ENCODE measurements at regions not wholly inside any gene's neighbourhood (a gene's known extent, or its start where the extent isn't known, plus 50 kb on each side); places are given as distances from the start of the nearest gene placed in this dataset.

DNA sequence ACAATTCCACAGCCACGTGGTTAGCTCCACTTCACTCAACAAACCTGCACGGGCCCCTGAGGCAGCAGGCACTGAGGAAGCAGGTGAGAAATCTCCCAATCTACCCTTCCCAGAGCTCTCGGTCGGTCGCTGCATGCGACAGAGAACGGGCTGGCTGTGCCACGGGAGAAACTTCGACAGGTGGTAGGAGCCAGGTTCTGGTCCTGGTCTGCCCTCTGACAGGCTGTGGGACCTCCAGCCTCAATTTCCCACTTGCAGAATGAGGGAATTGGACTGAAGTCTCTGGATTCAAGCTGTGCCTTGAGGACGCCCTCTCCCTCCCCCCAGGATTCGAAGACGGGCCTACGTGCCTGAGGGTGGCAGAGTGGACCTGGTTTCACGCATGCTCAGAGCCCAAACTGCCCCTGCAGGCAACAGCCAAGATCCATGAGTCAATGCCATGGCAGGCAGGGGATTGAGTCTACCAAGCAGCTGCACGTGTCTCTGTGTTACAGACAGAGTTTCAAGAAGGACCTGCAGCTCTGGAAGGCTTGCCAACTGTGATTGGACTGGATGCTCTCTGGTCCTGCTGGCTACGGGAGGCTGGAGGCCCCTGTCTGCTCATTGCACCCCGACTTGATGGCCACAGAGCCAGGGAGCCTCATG, 215.0 kb downstream of the USP6NL start:
- Histone ChIP-seq H3K23me2 (ENCODE audit: low read depth, low read length) (no peaks in the 10 kb centered on the region), H3K4me1 (replicated peaks in 1 of 4; ENCODE audit: control insufficient read depth in 3 of 4, insufficient read depth in 4 of 4, low read length in 3 of 4) (no peaks in the 10 kb centered on the region), H2BK120ac (replicated peaks; ENCODE audit: low read depth, low read length) (no peak overlapping the region), H3K27me3 (replicated peaks in 1 of 4; ENCODE audit: control insufficient read depth in 3 of 4, extremely low read depth in 1 of 4, insufficient read depth in 3 of 4, low read length in 3 of 4) (no peaks in the 10 kb centered on the region), H2AK5ac (ENCODE audit: low read depth, low read length) (no peak overlapping the region), H3K23ac (ENCODE audit: insufficient read length) (no peak overlapping the region), H3K36me3 (ENCODE audit: control insufficient read depth in 2 of 4, insufficient read depth in 4 of 4, low read length in 3 of 4) (no peaks in the 10 kb centered on the region), H3K79me2 (ENCODE audit: control insufficient read depth in 1 of 2, insufficient read depth in 2 of 2, low read length in 2 of 2) (no peaks in the 10 kb centered on the region), H2BK15ac (ENCODE audit: low read length) (no peak overlapping the region), H3K9ac (replicated peaks in 1 of 4; ENCODE audit: extremely low read depth in 1 of 4, low read depth in 3 of 4, low read length in 3 of 4) (no peak overlapping the region), H3K18ac (ENCODE audit: extremely low read depth, low read length) (no peak overlapping the region; the same call in 1 of the 2 replicates), H2AFZ (ENCODE audit: low read length) (no peak overlapping the region), H3K79me1 (ENCODE audit: low read depth, low read length) (no peaks in the 10 kb centered on the region), H2BK20ac (ENCODE audit: low read length) (no peak overlapping the region), H3K4ac (replicated peaks; ENCODE audit: insufficient read length, low read depth, low read length) (no peak overlapping the region), H4K20me1 (replicated peaks in 1 of 2; ENCODE audit: control insufficient read depth in 1 of 2, insufficient read depth in 2 of 2, low read length in 2 of 2) (no peaks in the 10 kb centered on the region), H2BK12ac (ENCODE audit: low read depth, low read length) (no peak overlapping the region; the same call in 1 of the 2 replicates), H3K27ac (ENCODE audit: low read depth, low read length) (no peak overlapping the region), H4K8ac (ENCODE audit: extremely low read depth, insufficient read depth, low read length) (peak overlapping the region; percentile 14; the same call in 1 of the 2 replicates), H3K9me3 (ENCODE audit: insufficient read depth in 2 of 2, low read depth in 1 of 2, low read length in 1 of 2) (no peaks in the 10 kb centered on the region), H3K56ac (replicated peaks; ENCODE audit: insufficient read length, low read depth, low read length) (no peak overlapping the region), H3K4me2 (ENCODE audit: insufficient read depth in 1 of 2, low read depth in 2 of 2, low read length in 2 of 2) (no peak overlapping the region), H2BK5ac (ENCODE audit: low read depth, low read length) (no peak overlapping the region), H3K14ac (ENCODE audit: insufficient read length) (no peak overlapping the region), H4K91ac (replicated peaks; ENCODE audit: insufficient read length, low read length) (no peak overlapping the region), H4K5ac (ENCODE audit: insufficient read length, low read depth, low read length) (no peak overlapping the region), H3K4me3 (ENCODE audit: extremely low read depth in 1 of 4, insufficient read depth in 2 of 4, low read depth in 3 of 4, low read length in 4 of 4) (no peak overlapping the region)
- FAIRE-seq (no peak), DNase-seq (ENCODE audit: low read depth in 1 of 2, low spot score in 2 of 2) (no peak)
- CTCF ChIA-PET (ENCODE audit: partially characterized antibody) = interaction anchor here (0.5 to 1.9 kb wide), 9 partner anchors 12 to 109 kb away, joined by 3 to 10 read pairs (median 3); no protein-coding TSS in a partner anchor
- POLR2A ChIA-PET (ENCODE audit: partially characterized antibody) = no interaction called here
- 90% methylated on average over 17 of the region's 17 CpGs; no CpG with 5 or more reads in 1 of the 2 experiments for WGBS, 2 experiments (ENCODE audit: extremely low coverage in 1 of 2, insufficient coverage in 1 of 2, insufficient read length in 1 of 2, insufficient replicate concordance in 2 of 2, low coverage in 1 of 2, low lambda C conversion rate in 2 of 2, missing lambda C conversion rate in 1 of 2)
- no peak for TF ChIP-seq ZNF274 (IDR thresholded peaks at IDR 0.05; ENCODE audit: borderline replicate concordance, extremely low read depth, low read length)
- no peak for TF ChIP-seq RFX5 (IDR thresholded peaks at IDR 0.05; ENCODE audit: borderline replicate concordance, low read depth, low read length)
- no peak for TF ChIP-seq KDM1A (IDR thresholded peaks at IDR 0.05; ENCODE audit: borderline replicate concordance, low read length)
- TF ChIP-seq TAF1 (IDR thresholded peaks at IDR 0.05; ENCODE audit: low read depth, low read length) = no peak
- TF ChIP-seq SP4 (IDR thresholded peaks at IDR 0.05; ENCODE audit: low read length) = no peak
- TF ChIP-seq CBX5 (IDR thresholded peaks at IDR 0.05; ENCODE audit: low read depth, low read length) = no peak
- TF ChIP-seq POLR2A (IDR thresholded peaks at IDR 0.05; ENCODE audit: control extremely low read depth in 1 of 2, low read depth in 2 of 2, low read length in 2 of 2) = no peak
- no peak for TF ChIP-seq JUN (IDR thresholded peaks at IDR 0.05; ENCODE audit: low read depth, low read length)
- no peak for TF ChIP-seq SP2 (IDR thresholded peaks at IDR 0.05; ENCODE audit: low read length)
- no peak for TF ChIP-seq YY1 (IDR thresholded peaks at IDR 0.05; ENCODE audit: low read depth, low read length)
- TF ChIP-seq BACH1 (IDR thresholded peaks at IDR 0.05; ENCODE audit: low read length) = no peak
- no peak for TF ChIP-seq CBX8 (IDR thresholded peaks at IDR 0.05; ENCODE audit: borderline replicate concordance, low read depth, low read length)
- no peak for TF ChIP-seq EP300 (IDR thresholded peaks at IDR 0.05; ENCODE audit: borderline replicate concordance in 1 of 2, low read depth in 2 of 2, low read length in 2 of 2)
- TF ChIP-seq SIRT6 (IDR thresholded peaks at IDR 0.05; ENCODE audit: low read length) = no peak

Measured in H1 (cell line).